Inferior parietal cortex (tissue), 1 donor: ENCODE measurements at regions not wholly inside any gene's neighbourhood (a gene's known extent, or its start where the extent isn't known, plus 50 kb on each side); places are given as distances from the start of the nearest gene placed in this dataset.
"Not testable (repeated sequence)": the region's sequence is repeated elsewhere in the genome, so short reads cannot be mapped to it uniquely, and the experiment has no call there.

Experiments
- DNase-seq: peaks from one replicate; pipeline ENCODE4 v3.0.0-alpha.2; 2016; ENCODE audit errors: extremely low spot score

DNA sequence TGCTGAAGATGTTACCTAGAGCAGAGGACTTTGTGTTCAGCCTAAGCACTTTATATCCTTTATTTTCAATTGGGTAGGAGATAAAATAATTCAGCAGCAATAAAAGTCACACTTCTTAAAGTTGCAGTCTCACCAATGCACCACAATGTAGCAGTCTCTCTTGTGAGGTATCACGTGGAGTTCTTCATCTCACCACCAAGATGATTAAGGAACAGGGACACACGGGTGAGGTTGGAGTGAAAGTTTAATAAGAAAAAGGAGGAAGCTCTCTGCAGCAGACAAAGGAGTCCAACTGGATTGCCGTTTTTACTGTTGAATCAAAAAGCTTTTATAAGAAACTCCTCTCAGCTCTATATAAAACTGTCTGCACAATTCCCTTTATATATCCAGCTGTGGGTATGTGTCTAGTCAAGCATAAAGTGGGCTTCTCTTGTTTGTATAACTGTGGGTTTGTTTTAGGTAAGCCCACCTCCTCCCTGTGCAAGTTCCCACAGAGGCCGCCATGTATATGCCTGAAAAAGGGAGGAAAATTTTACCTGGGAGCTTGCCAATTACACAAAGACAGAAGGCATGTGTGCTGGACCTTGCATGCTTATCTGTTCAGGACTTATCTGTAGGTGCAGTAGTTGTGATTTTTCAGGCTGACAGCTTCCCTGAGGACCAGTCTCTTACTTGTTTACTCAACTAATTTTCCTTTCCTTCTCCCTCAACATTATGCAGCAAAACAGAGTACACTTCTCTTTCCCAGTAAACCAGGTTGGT is 1497.2 kb upstream of the TPTE start:
- not testable (repeated sequence) for DNase-seq

DNA sequence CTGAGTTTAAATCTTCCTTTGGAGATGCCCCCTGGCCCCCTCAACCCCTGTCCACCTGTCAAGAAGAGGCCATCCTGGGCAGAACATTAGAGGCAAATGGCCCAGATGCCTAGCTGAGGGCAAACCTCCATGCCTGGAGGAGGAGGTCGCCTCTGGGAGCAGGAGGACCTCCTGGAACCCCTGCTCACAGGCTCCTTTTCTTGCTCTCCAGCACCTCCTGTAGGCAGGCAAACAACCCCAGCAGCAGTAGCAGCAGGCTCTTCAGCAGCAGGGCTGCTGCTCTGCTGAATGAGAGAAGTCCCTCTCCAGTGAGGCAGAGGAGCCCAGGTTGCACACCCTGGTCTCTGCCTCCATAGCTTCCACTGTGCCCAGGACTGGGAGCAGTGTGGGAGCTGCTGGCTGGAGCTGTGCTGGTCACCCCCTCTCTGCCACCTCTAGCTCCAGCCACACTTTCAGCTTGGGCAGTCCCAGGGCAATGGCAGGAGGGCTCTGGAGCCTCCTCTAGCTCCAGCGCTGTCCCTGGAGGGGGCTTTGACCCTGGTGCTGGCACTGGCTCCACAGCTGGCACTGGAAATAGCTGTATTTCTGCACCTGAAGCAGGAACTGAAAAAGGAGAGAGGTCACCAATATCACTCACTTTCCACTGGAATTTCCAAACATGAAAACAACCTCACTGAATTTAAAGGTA is 1494.5 kb upstream of the TPTE start:
- DNase-seq = not testable (repeated sequence)

DNA sequence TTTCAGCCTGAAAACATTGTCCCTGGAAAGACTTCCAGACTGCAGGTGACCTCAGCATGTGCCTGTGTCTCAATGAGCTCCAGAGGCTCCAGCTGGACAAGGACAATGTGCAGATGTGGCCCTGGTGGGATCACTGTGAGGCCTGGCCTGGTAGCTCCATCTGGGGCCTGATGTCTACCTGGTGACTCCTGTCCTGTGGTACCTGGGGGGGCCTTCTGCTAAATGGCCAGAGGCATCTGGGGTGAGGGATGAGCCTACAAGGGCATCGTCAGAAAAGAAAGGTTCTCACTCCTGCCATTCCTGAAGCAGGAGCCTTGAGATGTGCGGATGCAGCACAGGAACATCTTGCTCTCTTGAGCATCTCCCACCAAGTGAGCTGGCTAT is 1494.0 kb upstream of the TPTE start:
- DNase-seq = not testable (repeated sequence)

DNA sequence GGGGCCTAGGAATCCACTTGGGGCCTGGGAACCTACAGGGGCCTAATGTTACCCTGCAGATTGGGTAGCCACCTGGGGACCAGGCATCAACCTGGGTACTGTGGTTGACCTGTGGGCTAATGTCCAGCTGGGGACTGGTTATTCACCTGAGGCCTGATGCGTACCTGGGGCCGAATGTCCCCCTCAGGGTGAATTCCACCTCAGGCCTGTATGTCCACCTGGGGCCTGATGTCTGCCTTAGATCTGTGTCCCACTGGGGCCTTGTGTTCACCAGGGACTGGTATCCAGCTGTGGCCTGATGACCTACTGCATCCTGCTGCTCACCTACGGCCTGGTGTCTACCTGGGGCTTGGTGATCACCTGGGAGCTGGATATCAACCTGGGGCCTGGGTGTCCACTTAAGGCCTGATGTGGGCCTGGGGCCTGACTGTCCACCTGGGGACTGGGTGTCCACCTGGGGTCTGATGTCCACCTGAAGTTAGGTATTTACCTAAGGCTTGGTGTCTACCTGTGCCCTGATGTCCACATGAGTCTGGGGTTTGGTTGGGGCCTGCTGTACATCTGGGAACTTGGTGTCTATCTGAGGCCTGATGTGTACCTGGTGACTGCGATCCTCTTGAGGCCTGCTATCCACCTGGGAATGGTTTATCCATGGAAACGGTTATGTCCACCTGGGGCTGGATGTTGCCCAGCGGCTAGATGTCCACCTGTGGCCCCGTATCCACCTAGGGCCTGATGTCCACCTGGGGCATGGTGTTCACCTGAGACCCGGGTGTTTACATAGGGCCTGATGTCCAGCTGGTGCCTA is 1492.6 kb upstream of the TPTE start:
- not testable (repeated sequence) for DNase-seq

DNA sequence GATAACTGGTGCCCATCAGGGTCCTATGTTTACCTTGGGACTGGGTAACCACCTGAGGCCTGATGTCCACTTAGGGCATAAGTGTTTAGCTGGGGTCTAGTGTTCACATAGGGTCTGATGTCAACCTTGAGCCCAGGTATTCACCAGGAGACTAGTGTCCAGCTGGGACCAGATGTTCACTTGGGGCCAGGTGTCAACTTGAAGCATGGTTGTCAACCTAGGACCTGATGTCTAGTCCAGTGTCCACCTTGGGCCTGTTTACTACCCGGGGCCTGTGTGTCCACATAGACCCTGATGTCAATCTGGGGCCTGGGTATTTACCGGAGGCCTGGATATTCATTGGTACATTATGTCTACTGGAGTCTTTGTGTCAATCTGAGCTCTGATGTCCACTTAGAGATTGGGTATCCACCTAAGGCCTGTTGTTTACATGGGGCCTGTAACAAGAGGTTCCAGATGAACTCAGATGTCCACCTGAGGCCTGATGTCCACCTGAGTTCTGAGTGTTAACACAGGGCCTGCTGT is 1491.2 kb upstream of the TPTE start:
- not testable (repeated sequence) for DNase-seq

DNA sequence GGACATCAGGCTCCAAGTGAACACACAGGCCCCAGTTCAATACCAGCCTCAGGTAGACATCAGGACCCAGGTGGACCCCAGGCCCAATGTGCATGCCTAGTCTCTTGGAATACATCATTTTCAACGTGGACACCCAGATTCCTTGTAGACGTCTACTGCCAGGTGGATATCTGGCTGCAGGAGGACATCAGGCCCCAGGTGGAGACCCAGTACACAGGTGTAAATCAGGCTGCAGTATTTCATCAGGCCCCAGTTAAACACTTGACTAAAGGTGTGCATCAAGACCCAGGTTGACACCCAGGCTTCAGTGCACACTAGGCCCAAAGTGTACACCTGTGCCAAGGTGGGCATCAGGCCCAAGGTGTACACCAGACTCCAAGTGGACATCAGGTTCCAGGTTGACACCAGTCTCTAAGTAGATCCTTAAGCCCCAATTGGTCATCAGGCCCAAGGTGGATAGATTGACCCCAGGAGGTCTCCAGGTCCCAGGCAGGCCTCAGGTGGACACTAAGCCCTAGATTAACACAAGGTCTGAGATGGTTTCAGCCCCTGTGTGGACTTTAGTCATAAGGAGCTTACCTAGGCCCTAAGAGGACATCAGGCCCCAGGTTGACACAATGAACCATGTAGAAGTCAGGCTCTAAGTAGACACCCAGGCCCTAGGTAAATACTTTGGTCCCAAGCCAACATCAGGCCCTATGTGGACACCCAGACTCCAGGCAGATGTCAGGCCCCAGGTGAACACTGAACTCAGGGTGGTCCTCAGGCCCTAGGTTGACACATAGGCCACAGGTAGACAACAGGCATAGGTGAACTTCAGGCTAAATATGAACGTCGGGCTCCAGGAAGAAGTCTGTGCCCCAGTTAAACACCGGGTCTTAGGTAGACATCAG is 1489.7 kb upstream of the TPTE start:
- DNase-seq = not testable (repeated sequence)

DNA sequence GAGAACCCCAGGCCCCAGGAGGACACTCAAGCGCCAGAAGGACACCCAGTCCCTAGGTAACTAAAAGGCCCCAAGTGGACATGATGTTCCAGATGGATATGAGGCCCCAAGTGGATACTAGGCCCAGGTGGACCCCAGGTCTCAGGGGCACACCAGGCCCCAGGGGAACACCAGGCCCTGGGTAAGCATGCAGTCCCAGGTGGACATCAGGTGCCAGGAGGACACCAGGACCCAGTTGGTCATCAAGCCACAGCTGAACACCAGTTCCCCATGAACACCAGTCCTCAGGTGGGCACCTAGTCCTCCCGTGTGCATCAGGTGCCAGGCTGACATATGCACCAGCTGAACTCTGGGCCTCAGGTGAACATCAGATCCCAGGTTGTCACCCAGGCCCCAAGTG is 1488.8 kb upstream of the TPTE start:
- not testable (repeated sequence) for DNase-seq

DNA sequence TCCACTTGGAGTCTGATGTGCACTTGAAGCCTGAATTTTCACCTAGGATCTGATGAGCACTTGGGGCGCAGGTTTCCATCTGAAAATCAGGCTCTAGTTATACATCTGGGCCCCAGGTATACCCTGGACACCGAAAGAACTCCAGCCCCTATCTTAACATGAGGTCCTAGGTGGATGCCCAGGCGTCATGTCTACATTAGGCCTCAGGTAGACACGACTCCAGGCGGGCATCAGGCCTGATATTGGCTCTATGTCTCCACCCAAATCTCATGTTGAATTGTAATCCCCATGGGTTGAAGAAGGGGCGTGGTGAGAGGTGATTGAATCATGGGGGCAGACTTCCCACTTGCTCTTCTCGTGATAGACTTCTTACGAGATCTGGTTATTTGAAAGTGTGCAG is 1488.1 kb upstream of the TPTE start:
- DNase-seq = not testable (repeated sequence)

DNA sequence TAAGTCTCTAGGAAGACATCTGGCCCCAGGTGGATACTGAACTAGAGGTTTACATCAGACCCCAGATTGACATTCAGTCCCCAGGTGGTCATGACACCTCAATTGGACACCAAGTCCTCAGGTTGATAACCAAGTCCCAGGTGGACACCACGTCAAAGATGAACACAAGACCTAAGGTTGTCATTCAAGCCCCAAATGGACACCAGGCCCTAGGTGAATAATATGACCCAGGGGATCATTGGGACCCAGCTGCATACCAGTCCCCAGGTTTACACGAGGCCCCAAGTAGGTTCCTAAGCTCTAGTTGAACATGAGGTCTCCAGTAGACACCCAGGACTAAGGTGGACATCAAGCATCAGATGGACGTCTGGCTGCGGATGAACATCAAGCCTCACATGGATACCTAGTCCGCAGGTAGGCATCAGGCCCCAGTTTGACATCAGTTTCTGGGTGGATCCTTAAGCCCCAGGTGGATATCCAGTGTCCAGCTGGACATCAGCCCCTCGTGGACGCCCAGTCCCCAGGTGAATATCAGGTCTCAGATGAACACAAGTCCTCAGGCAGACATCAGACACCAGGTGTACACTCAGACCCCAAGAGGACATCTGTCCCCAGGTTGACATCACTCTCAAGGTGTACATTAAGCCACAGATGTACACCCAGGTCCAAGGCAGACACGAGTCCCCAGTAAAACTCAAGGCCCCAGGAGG is 1486.7 kb upstream of the TPTE start:
- not testable (repeated sequence) for DNase-seq

DNA sequence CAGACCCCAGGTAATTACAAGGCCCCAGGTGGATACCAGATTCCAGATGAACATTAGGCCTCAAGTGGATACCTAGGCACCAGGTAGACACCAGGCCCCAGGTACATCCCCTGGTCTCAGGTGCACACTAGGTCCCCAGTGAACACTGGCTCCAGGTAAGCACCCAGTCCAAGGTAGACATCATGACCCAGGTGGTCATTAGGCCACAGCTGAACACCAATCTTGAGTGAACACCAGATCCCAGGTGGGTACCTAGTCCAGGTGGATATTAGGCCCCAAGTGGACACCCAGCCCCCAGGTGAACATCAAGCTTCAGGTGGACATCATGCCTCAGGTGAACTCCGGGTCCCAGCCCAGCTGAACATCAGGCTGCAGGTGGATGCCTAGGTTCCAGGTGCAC is 1486.2 kb upstream of the TPTE start:
- not testable (repeated sequence) for DNase-seq

DNA sequence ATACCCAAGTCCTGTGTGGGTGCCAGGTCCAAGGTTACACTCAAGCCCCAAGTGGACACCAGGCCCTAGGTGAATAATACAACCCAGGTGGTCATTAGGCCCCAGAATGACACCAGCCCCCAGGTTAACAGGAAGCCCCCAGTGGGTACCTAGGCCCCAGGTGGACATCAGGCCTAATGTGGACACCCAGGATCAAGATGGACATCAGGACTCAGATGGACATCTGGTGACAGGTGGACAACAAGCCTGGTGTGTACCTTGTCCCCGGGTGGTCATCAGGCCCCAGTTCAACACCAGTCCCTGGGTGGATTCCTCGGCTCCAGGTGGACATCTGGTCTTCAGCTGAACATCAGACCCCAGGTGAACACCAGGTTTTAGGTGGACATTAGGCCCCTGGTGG is 1485.4 kb upstream of the TPTE start:
- not testable (repeated sequence) for DNase-seq

DNA sequence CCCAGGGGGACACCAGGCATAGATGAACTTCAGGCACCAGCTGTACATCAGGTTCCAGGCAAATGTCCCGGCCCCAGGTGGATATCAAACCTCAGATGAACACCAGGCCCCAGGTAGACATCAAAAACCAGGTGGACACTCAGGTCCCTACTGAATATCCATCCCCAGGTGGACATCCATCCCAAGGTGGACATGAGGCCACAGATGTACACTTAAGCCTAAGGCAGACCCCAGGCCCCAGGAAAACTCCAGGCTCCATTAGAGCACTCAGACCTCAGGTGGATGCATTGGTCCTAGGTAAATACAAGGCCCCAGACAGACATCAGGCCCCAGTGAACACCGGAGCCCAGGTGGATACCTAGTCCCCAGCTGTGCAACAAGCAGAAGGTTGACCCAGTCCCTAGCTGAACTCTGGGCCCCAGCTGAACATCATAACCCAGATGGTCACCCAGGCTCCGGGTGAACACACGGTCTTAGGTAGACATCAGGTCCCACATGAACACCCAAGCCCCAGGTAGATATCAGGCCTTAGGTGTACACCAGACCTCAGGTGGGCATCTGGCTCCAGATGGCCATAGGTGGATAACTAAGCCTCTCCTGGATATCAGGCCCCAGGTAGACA is 1484.3 kb upstream of the TPTE start:
- DNase-seq = not testable (repeated sequence)

DNA sequence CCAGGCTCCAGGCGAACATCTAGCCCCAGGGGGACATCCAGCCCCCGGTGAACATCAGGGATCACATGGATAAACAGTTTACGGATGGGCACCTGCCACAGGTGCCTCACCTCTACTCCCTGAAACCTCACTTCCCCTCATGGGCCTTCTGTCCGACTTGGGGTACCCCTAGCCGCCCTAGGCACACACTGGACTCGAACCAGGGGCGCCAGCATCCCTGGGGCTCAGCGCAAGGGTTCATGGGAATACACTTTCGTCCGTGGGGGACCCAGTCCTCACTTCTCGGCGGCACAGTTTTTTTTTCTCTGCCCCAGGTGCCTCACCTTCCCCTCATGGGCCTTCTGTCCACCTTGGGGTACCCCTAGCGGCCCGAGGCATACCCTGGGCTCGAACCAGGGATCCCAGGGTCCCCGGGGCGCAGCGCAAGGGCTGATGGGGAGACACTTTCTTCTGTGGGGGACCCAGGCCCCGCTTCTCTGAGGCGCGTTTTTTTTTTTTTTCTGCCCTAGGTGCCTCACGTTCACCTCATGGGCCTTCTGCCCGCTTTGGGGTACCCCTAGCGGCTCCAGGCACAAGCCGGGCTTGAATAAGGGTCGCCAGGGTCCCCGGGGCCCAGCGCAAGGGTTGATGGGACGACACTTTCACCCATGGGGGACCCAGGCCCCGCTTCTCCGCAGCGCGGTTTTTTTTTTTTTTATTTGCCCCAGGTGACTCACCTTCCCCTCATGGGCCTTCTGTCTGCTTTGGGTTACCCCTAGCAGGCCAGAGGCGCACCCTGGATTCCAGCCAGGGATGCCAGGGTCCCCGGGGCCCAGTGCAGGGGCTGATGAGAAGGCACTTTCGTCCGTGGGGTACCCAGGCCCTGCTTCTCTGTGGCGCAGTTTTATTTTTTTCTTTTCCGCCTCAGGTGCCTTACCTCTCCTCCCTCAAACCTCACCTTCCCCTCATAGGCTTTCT is 1483.5 kb upstream of the TPTE start:
- DNase-seq = not testable (repeated sequence)

DNA sequence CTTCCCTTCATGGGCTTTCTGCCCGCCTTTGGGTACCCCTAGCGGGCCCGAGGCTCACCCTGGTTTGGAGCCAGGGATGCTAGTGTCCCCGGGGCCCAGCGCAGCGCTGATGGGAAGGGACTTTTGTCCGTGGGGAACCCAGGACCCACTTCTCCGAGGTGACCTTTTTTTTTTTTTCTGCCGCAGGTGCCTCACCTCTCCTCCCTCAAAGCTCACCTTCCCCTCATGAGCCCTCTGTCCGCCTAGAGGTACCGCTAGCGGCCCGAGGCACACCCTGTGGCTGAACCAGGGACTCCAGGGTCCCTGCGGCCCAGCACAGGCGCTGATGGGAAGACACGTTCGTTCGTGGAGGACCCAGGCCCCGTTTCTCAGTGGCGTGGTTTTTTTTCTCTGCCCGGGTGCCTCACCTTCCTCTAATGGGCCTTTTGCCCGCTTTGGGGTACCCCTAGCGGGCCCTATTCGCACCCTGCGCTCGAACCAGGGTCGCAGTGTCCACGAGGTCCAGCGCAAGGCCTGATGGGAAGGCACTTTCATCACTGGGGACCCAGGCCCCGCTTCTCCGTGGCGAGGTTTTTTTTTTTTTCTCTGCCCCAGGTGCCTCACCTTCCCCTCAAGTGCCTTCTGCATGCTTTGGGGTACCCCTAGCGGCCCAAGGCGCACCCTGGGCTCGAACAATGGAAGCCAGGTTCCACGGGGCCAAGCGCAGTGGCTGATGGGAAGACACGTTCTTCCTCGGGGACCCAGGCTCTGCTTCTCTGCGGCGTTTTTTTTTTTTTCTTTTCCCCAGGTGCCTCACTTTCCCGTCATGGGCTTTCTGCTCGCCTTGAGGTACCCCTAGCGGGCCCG is 1481.6 kb upstream of the TPTE start:
- DNase-seq = not testable (repeated sequence)

DNA sequence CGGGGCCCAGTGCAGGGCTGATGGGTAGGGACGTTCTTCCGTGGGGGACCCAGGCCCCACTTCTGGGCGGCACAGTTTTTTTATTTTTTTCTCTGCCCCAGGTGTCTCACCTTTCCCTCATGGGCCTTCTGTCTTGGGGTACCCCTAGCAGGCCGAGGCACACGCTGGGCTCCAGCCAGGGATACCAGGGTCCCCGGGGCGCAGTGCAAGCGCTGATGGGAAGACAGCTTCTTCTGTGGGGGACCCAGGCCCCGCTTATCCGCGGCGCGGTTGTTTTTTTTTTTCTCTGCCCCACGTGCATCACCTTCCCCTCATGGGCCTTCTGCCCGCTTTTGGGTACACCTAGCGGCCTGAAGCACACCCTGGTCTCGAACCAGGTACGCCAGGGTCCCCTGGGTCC is 1481.0 kb upstream of the TPTE start:
- DNase-seq = not testable (repeated sequence)

DNA sequence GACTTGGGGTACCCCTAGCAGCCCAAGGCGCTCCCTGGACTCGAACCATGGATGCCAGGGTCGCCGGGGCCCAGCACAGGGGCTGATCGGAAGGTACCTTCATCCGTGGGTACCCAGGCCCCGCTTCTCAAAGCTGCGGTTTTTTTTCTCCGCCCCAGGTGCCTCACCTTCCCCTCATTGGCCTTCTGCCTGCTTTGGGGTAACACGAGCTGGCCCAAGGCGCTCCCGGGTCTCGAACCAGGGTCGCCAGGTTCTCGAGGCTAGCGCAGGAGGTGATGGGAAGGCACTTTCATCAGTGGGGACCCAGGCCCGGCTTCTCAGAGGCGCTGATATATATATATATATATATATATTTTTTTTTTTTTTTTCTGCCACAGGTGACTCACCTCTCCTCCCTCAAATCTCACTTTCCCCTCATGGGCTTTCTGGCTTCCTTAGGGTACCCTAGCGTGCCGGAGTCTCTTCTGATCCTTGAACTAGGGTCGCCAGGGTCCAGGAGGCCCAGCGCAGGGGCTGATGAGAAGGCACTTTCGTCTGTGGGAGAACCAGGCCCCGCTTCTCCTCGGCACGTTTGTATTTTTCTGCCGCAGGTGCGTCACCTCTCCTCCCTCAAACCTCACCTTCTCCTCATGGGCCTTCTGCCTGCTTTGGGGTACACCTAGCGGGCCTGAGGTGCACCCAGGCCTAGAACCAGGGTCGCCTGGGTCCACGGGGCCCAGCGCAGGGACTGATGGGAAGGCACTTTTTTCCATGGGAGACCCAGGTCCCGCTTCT is 1480.0 kb upstream of the TPTE start:
- not testable (repeated sequence) for DNase-seq

DNA sequence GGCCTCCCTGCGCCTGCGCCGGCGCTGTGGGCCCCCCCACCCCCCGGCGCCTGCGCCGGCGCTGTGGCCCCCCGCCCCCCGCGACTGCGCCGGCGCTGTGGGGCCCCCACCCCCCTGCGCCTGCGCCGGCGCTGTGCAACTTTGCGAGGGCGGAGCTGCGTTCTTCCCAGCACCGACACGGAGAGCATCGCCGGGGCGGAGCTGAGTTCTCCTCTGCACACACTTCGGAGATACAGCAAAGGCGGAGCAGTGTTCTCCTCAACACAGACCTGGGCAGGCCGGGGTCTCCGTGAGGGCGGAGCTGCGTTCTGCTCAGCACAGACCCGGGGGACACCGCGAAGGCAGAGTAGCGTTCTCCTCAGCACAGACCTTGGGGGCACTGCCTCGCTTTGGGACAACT is 1478.3 kb upstream of the TPTE start:
- not testable (repeated sequence) for DNase-seq
